GM12878 (cell line): ENCODE measurements at regions not wholly inside any gene's neighbourhood (a gene's known extent, or its start where the extent isn't known, plus 50 kb on each side); places are given as distances from the start of the nearest gene placed in this dataset.

Experiments
- ATAC-seq: fragments of 200-7000 bp; cut with Tn5 transposase; 3 replicates; pipeline ENCODE4 v1.9.1; 2020; ENCODE audit warnings: mild to moderate bottlenecking, moderate library complexity
- BruUV-seq: library from RNA; stranded (reverse); fragments of 400-500 nt; replicated peaks from 2 replicates; lab custom pipeline; 2021; lab: Mats Ljungman, UMichigan
- CTCF ChIA-PET: fragments of 300-600 bp; sonication (Branson Sonifier 250); formaldehyde crosslinking; extraction: SDS; loops from one replicate; lab custom pipeline; 2021; ENCODE audit warnings: inconsistent platforms; lab: Yijun Ruan, JAX
- POLR2A ChIA-PET: fragments of 350-600 bp; formaldehyde crosslinking; extraction: SDS; loops from one replicate; lab custom pipeline; 2021; ENCODE audit warnings: inconsistent platforms; lab: Charles Lee
- RAD21 ChIA-PET: fragments of 300-600 bp; sonication (Branson Sonifier 250); formaldehyde crosslinking; loops from one replicate; lab custom pipeline; 2023; ENCODE audit warnings: antibody characterized with exemption; ENCODE audit not compliant: unreplicated experiment; lab: Charles Lee
- SMC1A ChIA-PET: fragments of 300-600 bp; sonication (Branson Sonifier 250); formaldehyde crosslinking; loops from one replicate; lab custom pipeline; 2023; ENCODE audit not compliant: unreplicated experiment, uncharacterized antibody; lab: Charles Lee
- DNase-seq: peaks from one replicate; pipeline ENCODE4 v3.0.0-alpha.2; 2011; ENCODE audit warnings: low read depth, low spot score
- FAIRE-seq: peaks from 3 replicates; lab custom pipeline; 2011; peaks lifted over from hg19 to GRCh38; lab: Jason Lieb, UNC
- H2AFZ ChIP-seq: 2 replicates; pipeline ENCODE4 v1.6.0; 2011; ENCODE audit warnings: low read depth, low read length, control low read depth; ENCODE audit not compliant: control insufficient read depth
- H3K27ac ChIP-seq: 2 replicates; pipeline ENCODE4 v1.5.1; 2011; ENCODE audit warnings: control low read depth; ENCODE audit not compliant: control insufficient read depth, insufficient read depth
- H3K27me3 ChIP-seq, 2 experiments: replicated peaks in 1 of 2; 2 replicates each; pipeline versions ENCODE4 v1.6.0 to v1.6.1; 2011; ENCODE audit warnings: low read length in 1 of 2; ENCODE audit not compliant: control insufficient read depth in 2 of 2, insufficient read depth in 2 of 2
- H3K36me3 ChIP-seq, 2 experiments: 2 replicates each; pipeline ENCODE4 v1.5.1; 2011; ENCODE audit warnings: low read length in 1 of 2; ENCODE audit not compliant: control insufficient read depth in 2 of 2, insufficient read depth in 2 of 2
- H3K4me1 ChIP-seq: 2 replicates; pipeline ENCODE4 v1.6.1; 2011; ENCODE audit warnings: mild to moderate bottlenecking, low read length, moderate library complexity, mixed read lengths; ENCODE audit not compliant: control insufficient read depth, insufficient read depth
- H3K4me2 ChIP-seq: 2 replicates; pipeline ENCODE4 v1.6.0; 2011; ENCODE audit warnings: control low read depth; ENCODE audit not compliant: control insufficient read depth, insufficient read depth
- H3K4me3 ChIP-seq: fragments of 200-600 bp; sonication (generic); 2 replicates; pipeline ENCODE4 v1.5.1; 2016
- H3K79me2 ChIP-seq: 2 replicates; pipeline ENCODE4 v1.6.0; 2011; ENCODE audit warnings: low read length; ENCODE audit not compliant: control insufficient read depth, insufficient read depth
- H3K9ac ChIP-seq: 2 replicates; pipeline ENCODE4 v1.8.0; 2011; ENCODE audit warnings: low read length, control low read depth, mixed read lengths; ENCODE audit not compliant: control insufficient read depth, insufficient read depth
- H3K9me3 ChIP-seq: replicated peaks from 3 replicates; pipeline ENCODE4 v1.5.1; 2011; ENCODE audit warnings: mild to moderate bottlenecking, low read length; ENCODE audit not compliant: control insufficient read depth, insufficient read depth
- H4K20me1 ChIP-seq: 2 replicates; pipeline ENCODE4 v1.6.0; 2011; ENCODE audit not compliant: control insufficient read depth, insufficient read depth
- CEBPB ChIP-seq, 2 experiments: fragments of 150-350 bp in 1 of 2; IDR thresholded peaks; 2 replicates each; pipeline ENCODE4 v1.6.1; 2012 to 2014; ENCODE audit warnings: low read depth in 2 of 2, low read length in 2 of 2, borderline replicate concordance in 1 of 2, inconsistent platforms in 1 of 2
- CEBPZ ChIP-seq: fragments of 150-350 bp; IDR thresholded peaks from 2 replicates; pipeline ENCODE4 v1.6.1; 2016; ENCODE audit warnings: low read depth, low read length
- CREM ChIP-seq: IDR thresholded peaks from 2 replicates; pipeline ENCODE4 v1.6.1; 2014; ENCODE audit warnings: antibody characterized with exemption, low read depth
- WGBS: methylation state at CpG from one replicate; pipeline ENCODE4 v1.1.6; 2016; ENCODE audit warnings: low lambda C conversion rate; ENCODE audit not compliant: insufficient replicate concordance, insufficient coverage; ENCODE audit errors: missing lambda C conversion rate; 5-methylcytosine and 5-hydroxymethylcytosine counted together
- in situ Hi-C: fragments of 300-500 bp; cut with MboI; formaldehyde crosslinking; loops from 9 replicates; pipeline ENCODE4 v1.14.3; 2018; ENCODE audit warnings: mixed read lengths
- intact Hi-C: fragments of 100-400 bp; cut with micrococcal nuclease; formaldehyde crosslinking; loops from one replicate; pipeline ENCODE4 v1.14.2; 2022; ENCODE audit not compliant: unreplicated experiment

GRCh38 chr7:7102906-7103305 is 79.4 kb upstream of the C1GALT1 start:
- ATAC-seq (no peak), FAIRE-seq (no peak)
- H3K9me3 ChIP-seq, result no peaks in the 10 kb centered on the region
- H2AFZ ChIP-seq, result no peak overlapping the region
- intact Hi-C loops, result loop anchor here (2.0 to 10.0 kb wide), 8 partner anchors 80 to 1194 kb away; partner anchors contain the start of gene C1GALT1
- no peaks in the 10 kb centered on the region for H3K4me1 ChIP-seq
- no peak overlapping the region for H3K4me2 ChIP-seq
- POLR2A ChIA-PET, result no interaction called here
- no peaks in the 10 kb centered on the region for H4K20me1 ChIP-seq
- CTCF ChIA-PET, result interaction anchor here (0.7 to 6.8 kb wide), 45 partner anchors 10 to 1193 kb away, joined by 3 to 56 read pairs (median 4); partner anchors contain the start of genes C1GALT1 and UMAD1
- no peak for TF ChIP-seq CEBPB (IDR thresholded peaks at IDR 0.05; ENCODE audit: borderline replicate concordance in 1 of 2, low read depth in 2 of 2, low read length in 2 of 2)
- TF ChIP-seq CREM, result no peak
- no peak for TF ChIP-seq CEBPZ
- TF ChIP-seq, all 136 proteins: peak for 0
- Histone ChIP-seq H3K36me3 (no peaks in the 10 kb centered on the region), H3K27me3 (no peaks in the 10 kb centered on the region), H3K79me2 (no peaks in the 10 kb centered on the region), H3K4me3 (no peak overlapping the region), H3K9ac (no peak overlapping the region), H3K27ac (no peak overlapping the region)
- in situ Hi-C loops, result loop anchor here (5.0 kb wide), 2 partner anchors 434 to 1114 kb away; partner anchors contain the start of gene COL28A1
- WGBS, result 51% methylated on average over 12 of the region's 12 CpGs
- ChIA-PET RAD21 (interaction anchor here (0.7 to 1.9 kb wide), 18 partner anchors 8 to 1193 kb away, joined by 3 to 14 read pairs (median 4); no protein-coding TSS in a partner anchor), SMC1A (interaction anchor here (0.6 to 3.0 kb wide), 31 partner anchors 9 to 1603 kb away, joined by 3 to 17 read pairs (median 4); partner anchors contain the start of gene C1GALT1)
- DNase-seq, result no peak
- no TSS peak for BruUV-seq
